ENCODE measurements at regions not wholly inside any gene's neighbourhood (a gene's known extent, or its start where the extent isn't known, plus 50 kb on each side); places are given as distances from the start of the nearest gene placed in this dataset.

DNA sequence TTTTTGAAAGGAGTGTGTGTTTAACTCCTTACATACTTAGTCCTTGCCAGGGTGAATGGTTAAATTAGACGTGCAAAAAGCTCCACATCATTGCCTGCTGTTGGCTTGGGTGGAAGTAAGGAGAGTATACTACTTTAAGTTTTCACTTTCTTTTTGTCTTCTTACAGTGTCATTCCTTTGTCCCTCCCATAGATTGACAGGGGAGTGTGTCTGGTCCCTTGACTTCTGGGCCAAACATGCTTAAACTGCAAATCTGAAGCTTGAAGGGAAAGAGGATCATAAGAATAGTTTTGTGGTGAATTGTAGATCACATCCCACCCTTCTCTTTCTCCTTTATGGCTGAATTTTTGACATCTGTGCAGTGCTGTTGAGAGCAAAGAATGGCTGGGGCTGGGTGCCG is 355.8 kb upstream of the C2CD4B start:
- TF ChIP-seq YY1 (IDR thresholded peaks at IDR 0.05) (no peak), HNF4A (conservative IDR thresholded peaks at IDR 0.05) (no peak), TAF1 (conservative IDR thresholded peaks at IDR 0.05) (no peak), EGR1 (IDR thresholded peaks at IDR 0.05; ENCODE audit: low read depth in 2 of 2) (no peak), SP1 (IDR thresholded peaks at IDR 0.05) (no peak), NR2F2 (IDR thresholded peaks at IDR 0.05) (no peak)
- TF ChIP-seq, protein P1, sequence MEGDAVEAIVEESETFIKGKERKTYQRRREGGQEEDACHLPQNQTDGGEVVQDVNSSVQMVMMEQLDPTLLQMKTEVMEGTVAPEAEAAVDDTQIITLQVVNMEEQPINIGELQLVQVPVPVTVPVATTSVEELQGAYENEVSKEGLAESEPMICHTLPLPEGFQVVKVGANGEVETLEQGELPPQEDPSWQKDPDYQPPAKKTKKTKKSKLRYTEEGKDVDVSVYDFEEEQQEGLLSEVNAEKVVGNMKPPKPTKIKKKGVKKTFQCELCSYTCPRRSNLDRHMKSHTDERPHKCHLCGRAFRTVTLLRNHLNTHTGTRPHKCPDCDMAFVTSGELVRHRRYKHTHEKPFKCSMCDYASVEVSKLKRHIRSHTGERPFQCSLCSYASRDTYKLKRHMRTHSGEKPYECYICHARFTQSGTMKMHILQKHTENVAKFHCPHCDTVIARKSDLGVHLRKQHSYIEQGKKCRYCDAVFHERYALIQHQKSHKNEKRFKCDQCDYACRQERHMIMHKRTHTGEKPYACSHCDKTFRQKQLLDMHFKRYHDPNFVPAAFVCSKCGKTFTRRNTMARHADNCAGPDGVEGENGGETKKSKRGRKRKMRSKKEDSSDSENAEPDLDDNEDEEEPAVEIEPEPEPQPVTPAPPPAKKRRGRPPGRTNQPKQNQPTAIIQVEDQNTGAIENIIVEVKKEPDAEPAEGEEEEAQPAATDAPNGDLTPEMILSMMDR (IDR thresholded peaks at IDR 0.05; ENCODE audit: low read depth, low read length, missing input control): no peak
- TF ChIP-seq, protein P2, sequence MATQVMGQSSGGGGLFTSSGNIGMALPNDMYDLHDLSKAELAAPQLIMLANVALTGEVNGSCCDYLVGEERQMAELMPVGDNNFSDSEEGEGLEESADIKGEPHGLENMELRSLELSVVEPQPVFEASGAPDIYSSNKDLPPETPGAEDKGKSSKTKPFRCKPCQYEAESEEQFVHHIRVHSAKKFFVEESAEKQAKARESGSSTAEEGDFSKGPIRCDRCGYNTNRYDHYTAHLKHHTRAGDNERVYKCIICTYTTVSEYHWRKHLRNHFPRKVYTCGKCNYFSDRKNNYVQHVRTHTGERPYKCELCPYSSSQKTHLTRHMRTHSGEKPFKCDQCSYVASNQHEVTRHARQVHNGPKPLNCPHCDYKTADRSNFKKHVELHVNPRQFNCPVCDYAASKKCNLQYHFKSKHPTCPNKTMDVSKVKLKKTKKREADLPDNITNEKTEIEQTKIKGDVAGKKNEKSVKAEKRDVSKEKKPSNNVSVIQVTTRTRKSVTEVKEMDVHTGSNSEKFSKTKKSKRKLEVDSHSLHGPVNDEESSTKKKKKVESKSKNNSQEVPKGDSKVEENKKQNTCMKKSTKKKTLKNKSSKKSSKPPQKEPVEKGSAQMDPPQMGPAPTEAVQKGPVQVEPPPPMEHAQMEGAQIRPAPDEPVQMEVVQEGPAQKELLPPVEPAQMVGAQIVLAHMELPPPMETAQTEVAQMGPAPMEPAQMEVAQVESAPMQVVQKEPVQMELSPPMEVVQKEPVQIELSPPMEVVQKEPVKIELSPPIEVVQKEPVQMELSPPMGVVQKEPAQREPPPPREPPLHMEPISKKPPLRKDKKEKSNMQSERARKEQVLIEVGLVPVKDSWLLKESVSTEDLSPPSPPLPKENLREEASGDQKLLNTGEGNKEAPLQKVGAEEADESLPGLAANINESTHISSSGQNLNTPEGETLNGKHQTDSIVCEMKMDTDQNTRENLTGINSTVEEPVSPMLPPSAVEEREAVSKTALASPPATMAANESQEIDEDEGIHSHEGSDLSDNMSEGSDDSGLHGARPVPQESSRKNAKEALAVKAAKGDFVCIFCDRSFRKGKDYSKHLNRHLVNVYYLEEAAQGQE (IDR thresholded peaks at IDR 0.05): no peak

All from liver (tissue), 3 donors.